ENCODE measurements at regions not wholly inside any gene's neighbourhood (a gene's known extent, or its start where the extent isn't known, plus 50 kb on each side); places are given as distances from the start of the nearest gene placed in this dataset.

- intact Hi-C loops (cut with DNase I), result no loop called here
- H3K4me3 ChIP-seq (replicated peaks in 1 of 3), result no peak overlapping the region
- H3K36me3 ChIP-seq, result no peaks in the 10 kb centered on the region
- H3K9me3 ChIP-seq, result no peaks in the 10 kb centered on the region
- H3K27me3 ChIP-seq, result no peaks in the 10 kb centered on the region
- no peak overlapping the region for H3K27ac ChIP-seq
- WGBS, 2 donors, result 45 to 61% methylated on average over 1 of the region's 1 CpG
- TF ChIP-seq POLR2A (IDR thresholded peaks at IDR 0.05) (no peak), CTCF (IDR thresholded peaks at IDR 0.05) (no peak)
- DNase-seq, result no peak
- peaks cover 0 to 12% of the 10 kb centered on the region in 2 donors for H3K4me1 ChIP-seq
Observed at GRCh38 chr17:63140255-63140654, 174.2 kb downstream of the TANC2 start.

- no peaks in the 10 kb centered on the region for H3K27me3 ChIP-seq
- H3K4me1 ChIP-seq, result peaks cover 0 to 5% of the 10 kb centered on the region in 2 donors
- no peak overlapping the region for H3K27ac ChIP-seq
- intact Hi-C loops (cut with DNase I), result no loop called here
- no peak overlapping the region for H3K4me3 ChIP-seq (replicated peaks in 1 of 3)
- H3K36me3 ChIP-seq, result no peaks in the 10 kb centered on the region
- DNase-seq, result no peak
- WGBS, 2 donors, result 94 to 95% methylated on average over 1 of the region's 1 CpG
- no peaks in the 10 kb centered on the region for H3K9me3 ChIP-seq
- TF ChIP-seq POLR2A (IDR thresholded peaks at IDR 0.05) (no peak), CTCF (IDR thresholded peaks at IDR 0.05) (no peak)
Observed at GRCh38 chr17:63142836-63143235, 176.8 kb downstream of the TANC2 start.

- no peak for DNase-seq
- Histone ChIP-seq H3K4me1 (no peaks in the 10 kb centered on the region), H3K27me3 (no peaks in the 10 kb centered on the region), H3K27ac (no peak overlapping the region), H3K36me3 (no peaks in the 10 kb centered on the region), H3K4me3 (replicated peaks in 1 of 3) (no peak overlapping the region), H3K9me3 (no peaks in the 10 kb centered on the region)
- TF ChIP-seq CTCF (IDR thresholded peaks at IDR 0.05) (no peak), POLR2A (IDR thresholded peaks at IDR 0.05) (no peak)
- intact Hi-C loops (cut with DNase I), result no loop called here
- WGBS, 2 donors, result 92 to 96% methylated on average over 1 of the region's 1 CpG
Observed at GRCh38 chr17:63150490-63150889, 184.5 kb downstream of the TANC2 start.

GRCh38 chr17:63150994-63151464 is 185.0 kb downstream of the TANC2 start:
- H3K4me3 ChIP-seq (replicated peaks in 1 of 3), result no peak overlapping the region
- 36% methylated on average over 4 of the region's 4 CpGs for WGBS, 2 donors
- no peaks in the 10 kb centered on the region for H3K27me3 ChIP-seq
- TF ChIP-seq POLR2A (IDR thresholded peaks at IDR 0.05) (no peak), CTCF (IDR thresholded peaks at IDR 0.05) (no peak)
- H3K4me1 ChIP-seq, result no peaks in the 10 kb centered on the region
- H3K9me3 ChIP-seq, result no peaks in the 10 kb centered on the region
- intact Hi-C loops (cut with DNase I), result no loop called here
- no peak for DNase-seq
- H3K36me3 ChIP-seq, result no peaks in the 10 kb centered on the region
- no peak overlapping the region for H3K27ac ChIP-seq

GRCh38 chr17:63151941-63152523 is 186.0 kb downstream of the TANC2 start:
- Histone ChIP-seq H3K27me3 (no peaks in the 10 kb centered on the region), H3K27ac (no peak overlapping the region), H3K4me3 (replicated peaks in 1 of 3) (no peak overlapping the region), H3K9me3 (no peaks in the 10 kb centered on the region), H3K36me3 (no peaks in the 10 kb centered on the region), H3K4me1 (no peaks in the 10 kb centered on the region)
- TF ChIP-seq POLR2A (IDR thresholded peaks at IDR 0.05) (no peak), CTCF (IDR thresholded peaks at IDR 0.05) (no peak)
- 77 to 84% methylated on average over 4 of the region's 4 CpGs for WGBS, 2 donors
- intact Hi-C loops (cut with DNase I), result no loop called here
- no peak for DNase-seq

All from thyroid gland (tissue), 4 donors.